ENCODE measurements at regions not wholly inside any gene's neighbourhood (a gene's known extent, or its start where the extent isn't known, plus 50 kb on each side); places are given as distances from the start of the nearest gene placed in this dataset.

DNA sequence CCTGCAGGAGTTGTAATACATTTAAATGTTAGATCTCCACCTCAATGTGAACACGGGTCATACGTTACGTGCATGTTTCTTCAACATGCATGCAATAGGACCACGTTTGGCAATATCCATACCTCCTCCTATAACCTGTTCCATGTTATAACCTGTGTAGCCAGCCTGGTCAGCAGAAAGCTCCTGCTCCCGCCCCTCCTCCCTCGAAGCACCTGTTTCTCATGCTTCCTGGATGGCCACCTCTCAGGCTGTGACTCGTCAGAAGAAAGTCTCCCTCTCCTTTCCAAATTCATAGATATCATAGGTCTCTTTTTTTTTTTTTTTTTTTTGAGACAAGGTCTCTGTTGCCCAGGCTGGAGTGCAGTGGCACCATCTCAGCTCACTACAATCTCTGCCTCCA is 96.5 kb downstream of the HMX1 start:
- TF ChIP-seq CTCF (IDR thresholded peaks at IDR 0.05) = no peak
- no peak for DNase-seq (ENCODE audit: low spot score)
- no peak overlapping the region for H3K4me3 ChIP-seq
- H3K27ac ChIP-seq = no peak overlapping the region

DNA sequence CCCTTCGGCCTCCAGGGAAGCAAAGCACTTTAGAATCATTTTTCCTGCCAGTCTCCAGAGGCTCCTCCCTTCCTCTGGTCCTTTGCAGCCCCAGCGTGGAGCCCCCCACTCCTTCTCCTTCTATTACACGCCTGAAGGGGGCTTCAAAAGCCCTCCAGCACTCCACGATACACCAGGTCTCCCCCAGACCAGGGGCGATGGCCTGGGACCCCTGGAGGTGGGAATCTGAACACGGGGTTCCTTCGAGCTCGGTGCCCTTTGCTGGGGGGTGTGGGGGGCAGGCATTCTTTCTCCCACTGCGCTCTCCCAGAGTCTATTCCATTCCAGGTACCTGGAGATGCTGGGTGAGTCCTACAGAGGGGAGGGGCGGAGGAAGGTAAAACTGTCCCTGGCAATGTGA is 97.6 kb downstream of the HMX1 start:
- no peak for DNase-seq (ENCODE audit: low spot score)
- no peak overlapping the region for H3K4me3 ChIP-seq
- H3K27ac ChIP-seq = no peak overlapping the region
- no peak for TF ChIP-seq CTCF (IDR thresholded peaks at IDR 0.05)

DNA sequence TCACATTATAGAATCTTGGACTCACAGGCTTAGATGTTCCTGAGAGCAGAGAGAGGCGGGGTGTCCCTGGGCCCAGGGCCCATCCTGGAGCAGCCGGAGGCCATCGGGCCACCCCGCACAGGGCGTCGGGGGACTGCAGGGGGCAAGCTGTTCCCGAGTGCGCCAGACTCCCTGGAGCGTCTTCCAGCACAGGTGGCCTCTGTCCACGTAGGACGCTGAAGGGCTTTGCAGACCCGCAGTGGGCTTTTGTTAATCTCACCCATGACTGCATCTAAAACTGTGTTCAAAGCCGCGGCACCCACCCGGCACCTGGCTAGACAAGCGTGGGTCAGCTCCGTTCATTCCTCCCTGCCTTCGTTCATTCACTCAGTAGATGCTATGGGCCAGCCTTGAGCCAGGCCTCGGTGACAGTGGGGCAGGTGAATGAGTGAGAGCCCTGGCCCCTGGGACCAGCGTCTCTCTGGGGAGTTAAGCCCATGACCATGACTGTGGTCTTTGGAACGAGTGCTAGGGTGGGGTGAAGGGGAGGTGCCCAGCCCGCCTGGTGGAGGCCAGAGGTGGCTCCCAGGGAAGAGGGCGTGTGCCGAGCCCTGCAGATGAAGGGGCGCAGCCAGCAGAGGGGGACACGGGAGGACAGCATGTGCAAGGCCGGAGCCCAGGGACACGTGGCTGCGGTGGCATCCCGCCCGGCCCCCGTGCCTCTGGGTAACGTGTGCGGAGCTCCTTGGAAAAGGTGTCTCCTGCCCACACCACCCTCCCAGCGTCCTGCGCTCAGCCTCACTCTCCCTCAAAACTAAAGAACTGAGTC is 98.3 kb downstream of the HMX1 start:
- DNase-seq (ENCODE audit: low spot score) = no peak
- no peak for TF ChIP-seq CTCF (IDR thresholded peaks at IDR 0.05)
- H3K4me3 ChIP-seq = no peak overlapping the region
- no peak overlapping the region for H3K27ac ChIP-seq

DNA sequence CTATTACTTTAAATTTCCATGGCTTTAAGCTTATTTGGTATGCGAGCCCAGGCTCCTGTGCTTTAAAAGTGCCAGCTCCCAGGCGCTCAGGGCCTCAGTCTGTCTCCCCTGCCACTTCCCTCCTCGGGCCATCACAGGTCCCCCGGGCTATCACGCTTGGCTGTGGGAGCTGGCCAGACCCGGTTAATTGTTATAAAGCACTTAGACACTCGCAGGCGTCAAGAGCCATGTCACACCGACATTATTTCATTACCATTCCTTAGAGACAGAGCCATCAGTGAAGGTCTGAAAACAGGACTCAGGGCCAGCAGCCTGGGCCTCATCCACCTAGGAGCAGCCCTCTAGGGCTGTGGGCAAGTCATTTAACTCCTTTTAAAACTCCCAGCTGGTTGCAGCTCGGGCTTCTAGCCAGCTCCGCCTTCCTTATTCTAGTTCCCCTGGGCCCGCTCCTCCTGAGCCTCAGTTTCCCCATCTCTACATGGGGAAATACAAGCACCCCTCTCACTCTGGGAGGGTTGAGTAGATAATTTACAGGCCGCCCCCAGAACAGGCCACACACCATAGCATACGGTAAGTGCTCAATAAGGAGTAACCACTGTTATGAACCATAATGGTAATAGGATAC is 99.0 kb downstream of the HMX1 start:
- TF ChIP-seq CTCF (IDR thresholded peaks at IDR 0.05) = no peak
- DNase-seq (ENCODE audit: low spot score) = no peak
- Histone ChIP-seq H3K4me3 (no peak overlapping the region), H3K27ac (no peak overlapping the region)

GRCh38 chr4:8771666-8772065 is 100.0 kb downstream of the HMX1 start:
- Histone ChIP-seq H3K27ac (no peak overlapping the region), H3K4me3 (no peak overlapping the region)
- TF ChIP-seq CTCF (IDR thresholded peaks at IDR 0.05) = no peak
- DNase-seq (ENCODE audit: low spot score) = no peak

GRCh38 chr4:8771258-8771590 is 100.4 kb downstream of the HMX1 start:
- DNase-seq (ENCODE audit: low spot score) = no peak
- H3K4me3 ChIP-seq = no peak overlapping the region
- no peak overlapping the region for H3K27ac ChIP-seq
- no peak for TF ChIP-seq CTCF (IDR thresholded peaks at IDR 0.05)

Data from coronary artery (tissue), 2 donors.